ENCODE measurements at regions not wholly inside any gene's neighbourhood (a gene's known extent, or its start where the extent isn't known, plus 50 kb on each side); places are given as distances from the start of the nearest gene placed in this dataset.
A peak's percentile ranks its signal among the peaks of the same experiment; 100 is the strongest.

DNA sequence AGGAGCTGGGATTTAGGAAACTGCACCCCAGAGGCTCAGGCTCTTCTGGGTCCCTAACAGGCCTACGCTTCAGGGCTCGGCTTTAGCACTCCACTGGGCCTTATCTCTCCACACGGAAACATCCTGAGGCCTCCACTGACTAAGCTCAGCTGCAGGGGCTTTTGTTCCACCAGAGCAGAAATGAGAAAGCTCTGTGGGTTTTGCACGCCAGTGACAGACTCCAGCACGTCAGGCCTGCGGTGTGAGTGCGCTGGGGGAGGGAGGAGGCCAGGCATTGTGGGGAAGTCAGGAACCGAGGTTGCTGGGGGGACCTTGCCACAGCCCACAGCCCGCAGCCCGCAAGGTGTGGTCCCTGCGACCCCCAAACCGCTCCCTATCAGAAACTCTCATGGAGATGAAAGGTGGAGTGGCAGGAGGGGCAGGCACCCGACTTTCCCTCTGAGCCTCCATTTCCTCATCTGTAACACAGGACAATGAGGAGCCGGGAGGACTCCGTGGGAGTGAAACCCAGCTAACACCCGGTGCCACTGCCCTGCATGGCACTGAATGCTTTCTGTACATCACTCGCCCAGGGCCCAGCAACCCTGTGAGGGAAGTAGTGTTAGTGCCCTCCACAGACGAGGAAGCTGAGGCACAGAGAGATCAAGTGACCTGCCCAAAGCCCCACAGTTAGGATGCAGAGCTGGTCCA is 106.5 kb downstream of the TPRA1 start:
- DNase-seq, result no peak

DNA sequence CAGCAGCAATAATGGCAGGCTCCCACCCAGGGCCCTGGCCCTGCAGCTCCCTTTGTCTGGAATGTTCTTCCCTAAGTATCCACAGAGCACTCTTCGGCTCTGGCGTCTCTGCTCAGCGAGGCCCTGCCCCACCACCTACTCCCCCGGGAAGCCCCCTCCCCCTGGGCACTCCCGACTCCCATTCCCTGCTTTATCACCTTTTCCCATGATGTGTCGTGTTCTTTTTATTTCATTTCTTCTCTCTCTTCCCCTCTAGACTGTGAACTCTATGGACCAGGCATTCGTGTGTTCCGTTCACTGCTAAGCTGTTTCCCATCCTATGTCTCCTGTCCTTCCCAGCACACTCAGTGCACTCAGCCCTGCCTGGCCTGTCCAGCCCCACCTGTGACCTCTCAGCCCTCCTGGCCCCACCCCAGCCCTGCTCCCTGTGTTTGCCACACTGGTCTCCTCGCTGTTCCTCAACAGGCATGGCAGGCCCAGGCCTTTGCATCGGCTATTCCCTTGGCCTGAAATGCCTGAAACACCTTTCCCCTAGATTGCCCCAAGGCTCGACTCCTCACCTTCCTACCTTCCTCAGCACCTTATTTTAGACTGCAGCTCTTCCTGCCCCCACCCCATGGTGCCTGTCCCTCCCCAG is 107.4 kb downstream of the TPRA1 start:
- DNase-seq, result no peak

GRCh38 chr3:127482216-127483004 is 108.1 kb downstream of the TPRA1 start:
- DNase-seq, result no peak

DNA sequence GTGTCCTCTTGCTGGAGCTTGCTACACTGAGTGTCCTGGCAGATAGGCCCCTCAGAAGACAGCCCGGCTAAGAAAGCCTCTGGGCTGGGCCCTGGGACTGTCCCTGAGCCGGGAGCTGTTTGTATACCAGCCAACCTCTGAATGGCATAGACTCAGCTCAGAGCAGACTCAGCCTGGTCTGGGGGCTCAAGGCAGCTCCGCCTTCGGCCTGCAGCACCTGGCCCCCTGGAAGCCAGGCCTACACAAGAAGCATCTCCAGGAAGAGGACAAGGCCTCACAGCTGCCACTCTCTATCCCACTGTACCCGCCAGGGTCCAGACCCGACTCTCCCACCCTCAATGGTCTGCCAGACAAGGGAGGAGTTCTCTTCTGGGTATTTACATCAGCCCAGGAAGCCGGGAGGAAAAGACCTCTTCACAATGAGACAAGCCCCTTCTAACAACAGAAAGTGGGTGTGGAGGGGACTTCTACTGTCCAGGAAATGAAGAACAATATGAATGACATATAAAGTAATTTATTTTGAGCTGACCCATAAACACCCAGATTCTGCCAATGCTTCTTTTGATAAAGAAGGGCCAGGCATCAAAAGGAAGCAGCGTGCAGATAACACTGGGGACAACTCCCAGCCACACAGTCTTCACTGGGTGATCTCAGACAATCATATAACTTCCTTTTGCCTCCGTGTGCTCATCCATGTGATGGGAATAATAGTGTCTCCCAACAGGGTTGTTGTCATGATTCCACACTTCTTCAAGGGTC is 110.2 kb downstream of the TPRA1 start:
- DNase-seq, result no peak

DNA sequence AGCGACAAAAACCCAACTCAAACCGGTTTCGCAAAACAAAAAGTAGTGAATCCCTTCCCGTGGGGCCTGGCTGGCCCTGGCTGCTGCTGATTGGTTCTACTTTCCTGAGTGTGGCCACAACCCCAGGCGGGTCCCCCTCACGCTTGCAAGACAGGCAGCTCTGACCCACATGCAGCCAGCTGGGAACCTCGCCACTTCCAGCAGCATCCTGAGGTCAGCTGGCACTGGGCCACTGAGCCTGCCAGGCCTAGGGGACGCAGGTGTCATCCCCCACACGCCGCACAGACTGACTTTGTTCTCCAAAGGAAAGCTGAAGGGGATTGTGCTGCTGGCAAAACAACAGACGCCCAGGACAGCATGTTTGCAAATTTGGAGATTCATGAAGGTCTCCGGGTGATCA is 111.1 kb downstream of the TPRA1 start:
- DNase-seq, result no peak

GRCh38 chr3:127478922-127479321 is 111.6 kb downstream of the TPRA1 start:
- no peak for DNase-seq

- DNase-seq, result no peak
These were observed 113.1 kb downstream of the TPRA1 start for GRCh38 chr3:127477396-127477795.

DNA sequence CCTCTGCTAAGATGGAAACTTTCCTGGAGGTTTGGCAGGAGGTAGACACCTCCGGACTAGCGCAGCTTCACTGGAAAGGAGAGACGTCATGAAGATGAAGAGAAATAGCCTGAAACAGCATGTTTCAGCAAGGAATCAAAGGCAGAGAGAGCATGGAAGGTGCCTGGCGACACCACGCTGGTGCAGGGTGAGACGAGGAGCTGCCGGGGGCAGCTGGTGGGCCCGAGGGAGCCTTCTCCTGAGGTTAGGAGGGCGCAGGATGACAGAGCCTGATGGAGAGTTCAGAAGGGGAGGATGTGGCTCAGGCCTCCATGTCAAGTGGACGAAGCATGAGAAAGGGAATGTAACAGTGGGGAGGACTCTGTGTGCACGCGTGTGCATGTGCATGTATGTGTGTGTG is 113.6 kb downstream of the TPRA1 start:
- DNase-seq, result no peak

DNA sequence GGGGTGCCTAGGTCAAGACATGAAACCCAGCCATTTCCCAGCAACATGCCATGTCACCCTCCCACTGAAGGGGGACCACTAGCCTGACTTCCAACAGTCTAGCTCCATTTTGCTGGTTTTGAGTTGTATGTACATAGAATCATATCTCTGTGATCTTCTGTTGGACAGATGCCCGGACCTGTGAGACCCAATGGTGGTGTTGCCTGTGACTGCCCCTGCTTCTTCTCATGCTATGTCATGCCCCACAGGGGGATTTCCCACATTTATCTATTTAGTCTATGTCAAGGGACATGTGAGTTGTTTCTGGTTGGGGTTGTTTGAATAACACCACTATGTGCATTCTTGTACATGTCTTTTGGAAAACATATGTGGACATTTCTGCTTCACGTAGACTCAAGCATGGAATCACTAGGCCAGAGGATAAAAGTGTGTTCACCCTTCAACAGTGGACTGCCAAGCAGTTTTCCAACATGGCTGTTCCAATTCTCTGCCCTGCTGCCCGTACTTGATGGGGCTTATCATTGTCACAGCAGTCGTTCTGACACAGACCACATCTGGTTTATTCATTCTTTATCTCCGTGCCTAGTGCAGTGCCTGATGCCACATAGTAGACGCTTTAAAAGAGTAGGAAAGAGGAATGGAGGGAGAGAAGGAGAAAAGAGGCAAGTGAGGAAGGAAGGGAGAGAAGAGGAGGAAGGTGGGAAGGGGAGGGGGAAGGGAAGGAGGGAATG is 114.4 kb downstream of the TPRA1 start:
- DNase-seq, result no peak

DNA sequence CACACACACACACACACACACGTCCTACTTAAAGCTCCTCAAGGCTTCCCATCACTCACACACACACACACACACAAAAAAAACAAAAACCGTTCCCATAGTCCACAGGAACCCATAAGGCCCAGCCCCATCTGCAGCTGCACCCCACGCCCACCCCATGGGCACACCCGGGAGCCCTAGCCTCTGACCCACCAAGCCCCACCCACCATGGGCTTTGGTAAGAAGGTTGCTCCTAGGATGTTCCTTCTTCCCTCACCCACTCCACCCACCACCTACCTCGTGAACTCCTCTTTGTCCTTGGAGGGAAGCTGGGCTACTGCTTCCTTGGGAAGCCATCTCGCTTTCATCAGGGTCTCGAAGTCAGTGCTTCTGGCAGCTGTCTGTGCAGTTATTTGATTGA is 115.1 kb downstream of the TPRA1 start:
- no peak for DNase-seq

GRCh38 chr3:127473244-127474024 is 117.1 kb downstream of the TPRA1 start:
- no peak for DNase-seq

DNA sequence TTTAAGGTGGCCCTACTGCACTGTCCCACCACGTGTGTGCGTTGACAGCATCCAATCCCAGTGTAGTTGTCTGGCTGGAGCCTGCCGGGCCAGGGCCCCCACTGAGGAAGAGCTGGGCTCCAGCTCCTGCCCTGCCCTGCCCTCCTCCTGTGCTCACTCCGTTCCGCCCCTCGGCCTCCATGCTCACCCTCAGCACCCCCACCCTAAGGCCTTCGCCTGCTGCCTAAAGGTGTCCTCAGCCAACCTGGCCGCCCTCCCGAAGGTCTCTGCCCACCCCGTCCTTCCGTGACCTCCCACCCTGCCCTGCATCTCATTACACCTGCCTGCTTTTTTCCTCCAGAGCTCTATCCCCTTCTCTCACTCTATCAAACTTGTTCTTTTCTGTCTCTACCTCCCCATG is 118.0 kb downstream of the TPRA1 start:
- DNase-seq, result no peak

DNA sequence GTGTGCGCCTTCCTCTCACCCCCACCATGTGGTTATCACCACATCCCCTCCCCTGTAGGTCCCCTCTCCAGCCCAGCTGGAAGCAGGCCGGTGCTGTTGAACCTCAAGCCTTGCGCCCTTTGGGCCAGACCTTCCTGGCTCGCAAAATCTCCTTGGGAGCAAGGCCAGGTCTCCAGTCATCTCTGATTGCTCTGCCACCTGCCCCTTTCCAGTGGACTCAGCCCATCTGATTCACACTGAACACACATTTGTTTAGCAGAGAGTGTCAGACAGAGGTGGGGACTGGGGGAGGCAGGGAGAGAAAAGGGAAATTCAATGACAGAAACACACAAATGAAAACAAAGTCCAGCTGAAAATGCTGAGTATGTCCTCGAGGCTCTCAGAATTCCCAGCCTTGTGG is 119.4 kb downstream of the TPRA1 start:
- no peak for DNase-seq

- DNase-seq, result no peak
These were observed 120.8 kb downstream of the TPRA1 start for GRCh38 chr3:127469760-127470159.

GRCh38 chr3:127467391-127467790 is 123.1 kb downstream of the TPRA1 start:
- DNase-seq, result no peak

GRCh38 chr3:127464642-127465041 is 125.9 kb downstream of the TPRA1 start:
- no peak for DNase-seq

- DNase-seq, result no peak
These were observed 128.3 kb downstream of the TPRA1 start for GRCh38 chr3:127462111-127462655.

DNA sequence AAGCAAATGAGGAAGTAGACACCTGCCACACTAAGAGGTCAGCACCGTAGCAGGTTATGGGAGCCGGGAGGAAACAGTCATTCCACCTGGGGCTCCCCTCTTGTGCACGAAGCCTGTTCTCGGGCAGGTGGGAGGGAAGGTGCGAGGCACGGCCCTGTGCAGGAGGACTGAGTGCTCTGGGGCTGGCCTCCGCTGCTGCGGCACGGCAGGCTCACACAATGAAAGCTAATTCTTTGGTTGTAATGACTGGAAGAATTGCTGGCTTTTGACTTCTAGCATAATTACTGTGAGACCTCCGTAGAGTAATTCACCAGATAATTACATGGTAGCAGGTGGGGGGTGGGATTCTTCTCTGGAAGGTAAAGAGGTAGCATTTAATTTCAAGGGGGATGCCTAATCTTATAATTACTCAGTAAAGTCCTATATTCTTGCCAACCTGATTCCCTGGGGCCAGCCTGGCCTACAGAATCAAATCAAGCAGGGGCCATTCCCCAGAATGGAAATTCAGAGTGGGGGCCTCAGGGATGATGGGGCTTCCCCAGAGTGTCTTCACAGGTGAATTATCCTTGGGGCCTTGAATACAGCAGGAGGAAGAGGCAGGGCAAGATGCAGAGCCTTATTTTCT is 129.1 kb downstream of the TPRA1 start:
- no peak for DNase-seq

DNA sequence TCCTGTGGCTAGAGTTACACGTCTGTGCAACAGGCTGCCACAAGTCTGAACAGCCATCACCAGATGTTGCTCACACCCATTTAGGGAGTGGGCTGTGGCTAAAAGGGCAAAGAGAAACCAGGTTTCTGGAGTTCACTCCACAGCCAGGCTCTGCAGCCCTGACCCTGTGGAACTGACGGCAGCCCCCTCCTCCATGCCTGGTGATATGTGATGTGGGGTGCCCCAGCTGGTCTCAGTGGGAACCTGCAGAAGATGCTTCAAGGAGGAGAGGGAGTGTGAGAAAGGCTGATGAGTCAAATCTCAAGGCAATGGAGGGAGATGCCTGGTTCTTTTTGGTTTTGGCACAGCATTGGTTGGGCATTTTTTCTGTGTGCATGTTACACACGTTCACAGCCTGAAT is 130.6 kb downstream of the TPRA1 start:
- DNase-seq, result no peak

GRCh38 chr3:127458696-127459604 is 131.6 kb downstream of the TPRA1 start:
- DNase-seq, result peak; percentile 65
